C1 segment of cervical spinal cord (tissue), 14 donors: ENCODE measurements at regions not wholly inside any gene's neighbourhood (a gene's known extent, or its start where the extent isn't known, plus 50 kb on each side); places are given as distances from the start of the nearest gene placed in this dataset.

ENCODE experiments used
- DNase-seq, 14 donors: peaks; one replicate each; lab custom pipeline; 2025; lab: John Stamatoyannopoulos, UW

DNA sequence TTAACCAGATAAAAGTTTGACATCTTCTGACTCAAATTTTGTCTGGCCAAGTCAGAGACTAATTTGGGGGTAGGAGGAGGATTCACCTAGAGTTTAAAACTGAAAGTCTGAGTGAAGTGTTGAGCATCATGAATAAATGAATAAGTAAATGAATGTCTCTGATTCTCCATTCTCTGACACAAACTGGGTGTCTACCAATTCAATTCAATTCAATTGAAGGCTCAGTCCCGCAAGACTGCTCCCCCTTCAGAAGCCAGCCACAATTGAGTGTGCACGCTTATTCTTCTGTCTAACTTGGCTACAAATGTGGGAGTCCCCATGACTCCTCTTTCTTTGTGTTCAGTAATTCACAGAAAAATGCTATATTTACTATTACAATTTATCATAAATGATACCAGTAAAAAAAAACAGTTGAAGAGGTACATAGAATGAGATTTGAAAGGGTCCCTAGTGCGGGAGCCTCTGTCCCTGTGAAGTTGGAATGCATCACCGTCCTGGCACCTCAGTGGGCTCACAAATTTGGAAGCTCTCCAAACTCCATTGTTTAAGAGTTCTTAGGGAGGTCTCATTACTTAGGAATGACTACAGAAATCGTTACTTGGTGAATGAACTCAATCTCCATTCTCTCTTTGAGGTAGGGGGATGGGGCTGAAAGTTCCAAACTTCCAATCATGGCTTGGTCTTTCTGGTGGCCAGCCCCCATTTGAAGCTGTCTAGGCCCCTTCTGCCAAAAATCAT, 243.7 kb upstream of the PHYHIPL start:
- DNase-seq: no peak

- DNase-seq: no peak
These were observed 240.1 kb upstream of the PHYHIPL start for GRCh38 chr10:58936364-58936763.

GRCh38 chr10:58937423-58937822, 239.0 kb upstream of the PHYHIPL start:
- DNase-seq: no peak

- no peak for DNase-seq
These were observed 233.7 kb upstream of the PHYHIPL start for GRCh38 chr10:58942724-58943123.

DNA sequence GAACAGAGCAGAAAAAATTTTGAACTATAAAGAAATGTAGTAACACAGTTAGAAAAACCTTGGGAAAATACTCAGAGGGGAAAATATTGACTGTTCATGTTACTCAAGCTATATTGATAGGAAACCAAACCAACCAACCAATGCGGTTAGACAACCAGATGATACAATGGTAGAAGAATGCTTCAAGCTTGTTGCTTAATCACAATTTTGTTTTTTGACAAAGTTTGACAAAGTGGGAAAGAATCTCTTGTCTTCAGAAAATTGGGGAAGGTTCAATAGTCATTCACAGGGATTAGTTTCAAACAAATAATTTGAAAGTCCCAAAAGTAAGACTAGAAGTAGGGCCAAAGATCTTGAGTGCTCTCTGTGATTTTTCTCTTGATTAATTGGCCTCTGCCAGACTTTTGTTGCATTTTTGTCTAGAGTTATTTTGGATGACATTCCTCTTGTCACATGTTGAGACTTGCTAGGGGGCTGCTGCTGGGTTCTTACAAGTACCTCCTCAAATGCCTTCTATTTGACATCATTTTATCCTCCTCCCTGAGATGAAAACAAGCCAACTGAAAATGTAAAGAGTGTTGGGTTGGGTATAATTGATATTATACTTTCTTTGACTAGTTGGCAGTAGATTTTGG, 233.1 kb upstream of the PHYHIPL start:
- no peak for DNase-seq

DNA sequence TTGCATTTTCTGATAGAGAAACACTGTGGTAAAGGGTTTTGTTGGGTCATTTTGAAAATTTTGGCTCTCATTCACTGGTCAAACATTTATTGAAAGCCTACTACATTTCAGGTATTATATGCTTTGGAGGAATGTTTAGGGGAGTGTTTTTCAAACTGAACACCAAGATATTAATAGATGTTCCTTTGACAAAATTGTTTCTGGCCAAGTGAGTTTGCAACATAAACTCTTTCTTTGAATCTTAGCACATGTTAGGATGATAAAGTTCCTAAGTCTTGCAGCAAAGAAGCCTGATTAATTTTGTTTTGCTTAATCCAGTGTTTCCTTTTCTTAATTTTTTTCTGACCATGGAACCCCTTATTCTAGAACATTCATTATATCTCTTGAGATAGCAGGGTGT, 232.5 kb upstream of the PHYHIPL start:
- no peak for DNase-seq

DNA sequence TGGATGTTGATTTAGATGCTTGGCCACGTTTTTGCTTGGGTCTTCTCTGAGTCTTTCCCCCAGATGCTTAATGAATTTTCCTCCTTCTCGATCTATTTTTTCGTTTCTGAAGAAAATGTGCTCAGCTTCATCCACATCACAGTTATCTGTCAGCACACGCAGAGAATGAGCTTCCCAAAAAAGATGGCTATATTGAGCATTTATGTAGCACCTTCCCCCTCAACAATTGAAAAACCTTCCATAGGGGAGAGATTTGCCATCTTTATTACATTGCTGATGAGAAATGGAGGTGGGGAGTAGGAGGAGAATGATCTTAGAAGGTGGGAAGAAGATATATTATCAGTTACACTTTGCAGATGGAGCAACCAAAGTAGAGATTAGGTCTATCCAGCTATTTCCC, 228.1 kb upstream of the PHYHIPL start:
- no peak for DNase-seq

- no peak for DNase-seq
These were observed 225.8 kb upstream of the PHYHIPL start for GRCh38 chr10:58950618-58951017.

DNA sequence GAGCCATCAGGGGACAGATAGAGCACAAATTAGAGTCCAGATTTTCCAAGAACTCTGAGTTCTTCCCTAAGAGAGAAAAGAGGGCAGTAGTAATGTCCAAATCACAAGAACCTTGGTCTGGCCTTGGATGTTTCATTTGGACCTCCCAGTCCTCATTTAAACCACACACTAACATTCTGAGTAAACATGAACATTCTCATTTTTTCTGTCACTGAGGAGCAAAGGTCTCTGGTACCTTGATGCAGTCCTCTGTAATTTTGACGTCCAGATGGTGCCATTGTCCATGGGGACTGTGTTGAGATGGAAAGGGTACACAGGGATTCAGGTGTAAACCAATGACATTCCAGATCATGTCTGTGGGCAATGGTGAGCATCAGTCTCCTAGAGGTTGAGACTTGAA, 225.4 kb upstream of the PHYHIPL start:
- no peak for DNase-seq

GRCh38 chr10:58951746-58952145, 224.7 kb upstream of the PHYHIPL start:
- DNase-seq: no peak

GRCh38 chr10:58952162-58952601, 224.3 kb upstream of the PHYHIPL start:
- DNase-seq: no peak

GRCh38 chr10:58952747-58953466, 223.5 kb upstream of the PHYHIPL start:
- peak in 6 of 14 donors; percentile 5 to 68 (median 26) for DNase-seq

DNA sequence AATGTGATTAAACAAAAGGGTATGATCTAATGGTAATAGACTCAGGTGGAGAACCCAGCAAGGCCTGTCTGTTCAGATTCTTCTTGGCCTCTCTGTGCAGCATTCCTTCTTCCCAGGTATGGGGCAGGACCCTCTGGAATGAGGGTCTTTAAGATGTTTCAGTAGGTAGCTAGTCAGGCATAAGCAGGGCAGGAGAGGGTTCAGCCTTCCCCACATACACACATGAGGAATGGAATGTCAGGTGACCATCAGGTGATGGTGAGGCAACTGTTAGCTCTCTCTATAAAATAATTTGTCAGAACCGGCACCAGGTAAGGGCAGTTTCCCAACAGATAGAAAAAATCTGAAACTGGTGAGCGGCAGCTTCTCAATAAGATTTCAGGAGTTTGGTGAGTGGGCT, 222.3 kb upstream of the PHYHIPL start:
- DNase-seq: no peak

- no peak for DNase-seq
These were observed 220.8 kb upstream of the PHYHIPL start for GRCh38 chr10:58955615-58956014.

- no peak for DNase-seq
These were observed 219.5 kb upstream of the PHYHIPL start for GRCh38 chr10:58956926-58957325.

GRCh38 chr10:58957517-58957916, 218.9 kb upstream of the PHYHIPL start:
- DNase-seq: no peak

DNA sequence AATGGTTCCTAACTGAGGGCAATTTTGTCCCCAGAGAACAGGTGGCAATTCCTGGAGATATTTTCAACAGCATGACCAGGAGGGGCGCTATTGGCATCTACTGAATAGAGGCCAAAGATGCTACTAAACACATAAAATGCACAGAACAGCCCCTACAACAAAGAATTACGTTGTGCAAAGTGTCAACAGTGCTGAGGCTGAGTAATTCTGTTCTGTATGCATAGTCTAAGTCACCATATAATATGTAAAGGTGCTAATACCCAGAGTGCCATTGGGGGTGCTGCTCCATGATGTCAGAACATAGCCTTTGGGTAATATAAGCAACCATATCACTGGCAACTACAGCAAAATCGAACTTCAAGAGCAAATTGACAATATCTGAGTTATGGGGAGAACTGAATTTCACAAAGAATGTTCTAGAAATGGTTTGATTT, 213.3 kb upstream of the PHYHIPL start:
- peak in 6 of 14 donors; percentile 9 to 47 (median 40) for DNase-seq

DNA sequence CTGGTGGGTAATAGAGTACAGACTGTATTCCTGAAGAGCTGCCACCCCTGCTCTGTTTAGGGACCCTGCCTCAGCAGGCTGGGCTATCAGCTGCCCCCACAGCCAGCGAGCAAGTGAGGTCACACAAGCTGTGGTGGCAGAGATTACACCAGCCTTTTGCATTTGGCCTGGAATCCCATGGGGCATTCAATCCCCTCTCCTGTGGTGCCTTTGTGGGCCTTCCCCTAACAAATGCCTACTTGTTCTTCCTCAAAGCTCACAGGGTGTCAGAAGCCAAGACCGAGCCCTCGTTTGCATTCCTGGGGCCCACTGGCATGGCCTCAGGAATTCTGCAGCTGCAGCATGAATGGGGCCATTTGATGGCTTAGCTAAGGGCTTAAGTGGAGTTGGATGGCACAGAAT, 212.7 kb upstream of the PHYHIPL start:
- peak in 13 of 14 donors; percentile 39 to 91 (median 83) for DNase-seq

GRCh38 chr10:58965855-58966254, 210.6 kb upstream of the PHYHIPL start:
- no peak for DNase-seq

DNA sequence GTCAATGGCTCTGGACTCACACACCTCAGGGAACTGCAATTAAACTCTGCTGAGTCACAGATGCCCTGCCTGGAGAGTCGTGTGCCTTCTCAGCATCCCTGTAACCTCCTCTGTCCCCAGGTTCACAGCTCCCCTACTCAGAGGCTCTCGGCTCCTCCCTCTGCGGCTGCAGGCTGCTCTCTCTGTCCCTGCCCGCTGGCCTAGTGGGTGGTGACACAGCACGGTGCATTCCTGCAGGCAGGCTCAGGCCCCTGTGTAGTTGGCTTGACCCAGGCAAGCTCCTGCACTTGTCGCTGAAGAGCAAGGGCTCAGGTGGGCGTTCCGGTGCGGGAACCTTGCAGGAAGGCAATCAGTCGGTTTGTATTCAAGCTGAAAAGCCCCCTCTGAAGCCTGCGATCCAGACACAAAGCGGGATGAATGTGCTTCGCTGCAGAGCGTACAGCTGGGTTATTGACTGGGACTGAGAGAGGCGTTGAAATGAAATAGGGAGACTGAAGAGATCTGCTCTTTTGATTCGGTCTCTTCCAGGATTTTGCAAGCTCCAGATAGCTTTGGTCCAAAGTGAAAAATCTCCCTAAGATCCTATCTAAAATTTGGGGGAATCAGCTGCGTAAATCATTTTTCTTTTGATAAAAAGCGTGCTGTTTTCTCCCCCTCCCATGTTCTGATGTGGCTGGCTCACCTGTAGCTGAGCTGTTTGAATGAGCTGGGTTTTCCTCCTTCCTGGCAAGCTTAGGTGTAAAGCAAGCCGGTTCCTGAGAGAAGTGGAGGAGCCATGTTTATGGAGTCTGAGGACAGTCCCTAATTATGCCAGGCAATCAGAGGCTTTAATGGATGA, 208.7 kb upstream of the PHYHIPL start:
- peak in 13 of 14 donors; percentile 15 to 79 (median 63) for DNase-seq

GRCh38 chr10:58968389-58968755, 208.1 kb upstream of the PHYHIPL start:
- DNase-seq: no peak

DNA sequence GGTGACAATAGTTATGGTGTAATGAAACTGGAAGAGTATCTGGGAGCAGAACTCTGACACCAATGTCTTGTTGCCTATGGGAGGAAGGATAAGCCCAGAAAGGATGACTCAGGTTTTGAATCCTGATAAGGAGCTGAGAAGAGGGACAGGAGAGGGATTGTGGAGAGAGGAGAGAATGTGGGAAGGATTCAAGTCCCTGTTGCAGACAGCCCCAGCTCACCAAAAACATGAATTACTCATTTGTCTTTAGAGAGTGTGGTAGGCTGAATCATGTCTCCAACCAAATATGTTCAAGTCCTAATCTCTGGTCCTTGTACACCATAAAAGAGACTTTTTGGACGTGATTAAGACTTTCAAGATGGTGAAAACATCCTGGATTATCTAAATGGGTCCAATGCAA, 206.9 kb upstream of the PHYHIPL start:
- DNase-seq: no peak
